GM19467 (cell line): ENCODE measurements at regions not wholly inside any gene's neighbourhood (a gene's known extent, or its start where the extent isn't known, plus 50 kb on each side); places are given as distances from the start of the nearest gene placed in this dataset.

ENCODE experiments used
- ATAC-seq: cut with Tn5 transposase; IDR thresholded peaks from one replicate; pipeline ENCODE4 v1.9.1; 2021; ENCODE audit warnings: mild to moderate bottlenecking, moderate library complexity; ENCODE audit not compliant: unreplicated experiment

DNA sequence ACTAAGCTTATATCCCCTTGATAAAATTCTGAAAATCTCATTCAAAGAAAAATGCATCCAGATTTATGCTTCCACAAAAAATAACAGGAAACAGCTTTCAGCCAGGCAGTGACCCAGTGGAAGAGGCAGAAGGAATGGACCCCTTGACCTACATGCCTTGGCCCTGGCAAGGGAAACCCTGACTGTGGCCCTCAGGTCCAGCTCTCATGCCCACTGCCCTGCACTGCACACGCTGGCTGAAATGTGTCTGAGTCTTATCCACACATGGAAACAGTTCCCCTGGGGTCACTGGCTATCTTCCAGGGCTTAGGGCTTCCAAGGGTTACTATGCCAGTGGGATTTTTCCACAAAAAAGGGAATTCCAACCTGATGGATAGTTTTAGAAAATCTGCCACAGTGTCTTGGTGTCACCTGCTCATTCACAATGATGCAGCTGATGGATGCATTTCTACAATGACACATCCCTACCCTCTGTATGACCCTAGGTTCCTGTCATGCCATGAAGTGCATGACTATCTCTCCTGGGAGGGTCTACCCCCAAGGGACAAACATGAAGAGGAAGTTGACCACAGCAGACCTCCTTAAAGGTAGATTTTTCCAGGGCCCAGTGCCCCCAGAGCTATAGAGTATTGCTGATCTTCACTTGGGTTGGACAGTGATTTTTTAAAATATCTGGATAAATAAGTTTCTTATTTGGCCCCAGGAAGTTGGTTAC lies 121.9 kb upstream of the CD93 start:
- no peak for ATAC-seq

DNA sequence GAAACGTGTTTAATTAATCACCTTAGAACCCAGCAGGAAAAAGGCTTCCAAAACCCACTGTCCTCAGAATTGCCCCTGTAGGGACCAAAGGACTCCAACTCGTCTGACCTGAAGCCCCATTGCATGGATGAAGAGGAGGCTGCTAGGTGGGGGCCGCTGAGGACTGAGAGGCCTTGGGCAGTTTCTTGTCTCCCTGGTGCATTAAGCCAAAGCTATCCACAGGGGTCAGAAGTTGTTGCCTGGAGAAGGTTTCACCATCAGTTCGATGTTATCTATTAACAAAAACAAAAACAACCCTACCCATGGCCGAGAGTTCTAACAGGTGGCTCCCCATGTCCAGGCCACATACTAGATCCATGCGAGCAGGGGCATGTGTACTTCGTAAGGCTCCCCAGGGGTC lies 120.9 kb upstream of the CD93 start:
- no peak for ATAC-seq

DNA sequence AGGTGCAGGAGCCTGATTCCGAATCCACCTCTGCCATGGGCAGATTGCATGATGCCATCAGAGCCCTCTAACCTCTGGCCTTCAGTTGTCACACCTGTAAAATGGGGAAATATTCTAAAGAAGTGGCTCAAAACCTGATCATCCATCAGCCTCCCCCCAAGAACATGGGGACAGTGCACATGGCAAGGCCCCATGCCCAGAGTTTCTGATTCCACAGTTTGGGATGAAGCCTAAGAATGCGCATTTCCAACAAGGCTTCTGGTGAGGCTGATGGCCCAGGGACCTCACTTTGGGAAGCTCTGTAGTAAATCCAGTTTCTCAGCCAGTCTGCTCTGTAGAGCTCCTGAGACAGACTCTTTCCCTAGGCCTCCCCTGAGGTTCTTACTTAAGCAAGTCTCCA lies 119.9 kb upstream of the CD93 start:
- ATAC-seq = no peak

DNA sequence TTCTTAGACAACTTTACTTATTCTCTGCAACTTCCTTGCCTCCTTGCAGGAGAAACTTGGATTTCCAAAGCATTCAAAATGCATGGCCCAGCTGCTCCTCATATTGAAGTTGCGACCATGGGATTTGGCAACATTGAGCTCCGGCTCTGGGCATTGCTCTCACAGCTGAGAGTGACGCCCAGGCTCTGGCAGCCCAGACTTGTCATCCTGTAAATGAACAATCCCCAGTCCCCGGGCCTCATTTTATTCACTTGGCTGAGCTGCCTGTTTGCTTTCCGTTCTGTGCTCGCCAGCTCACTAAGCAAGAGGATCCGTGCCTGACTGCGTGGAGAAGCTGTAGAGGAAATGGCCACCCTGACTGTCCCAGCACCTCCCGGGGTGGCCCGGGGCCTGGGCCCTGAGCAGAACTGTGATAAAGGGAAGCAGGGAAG lies 119.5 kb upstream of the CD93 start:
- ATAC-seq = no peak

DNA sequence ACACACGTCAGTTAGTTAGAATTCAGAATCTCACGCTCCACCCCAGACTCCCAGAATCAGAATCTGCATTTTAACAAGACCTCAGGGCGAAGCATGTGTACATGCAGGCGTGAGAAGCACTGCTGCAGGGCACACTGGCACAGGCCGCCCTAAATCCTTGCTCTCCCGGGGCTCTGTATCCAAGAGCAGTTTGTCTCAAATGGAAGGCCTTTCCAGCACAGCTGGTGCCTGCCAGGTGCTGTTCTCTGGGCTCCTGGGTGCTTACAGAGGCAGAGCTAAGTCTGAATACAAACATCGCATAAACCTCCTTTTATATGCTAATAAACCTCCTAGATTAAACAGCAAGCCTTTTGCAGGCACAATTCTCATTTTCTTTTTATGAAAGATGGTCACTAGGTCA lies 119.1 kb upstream of the CD93 start:
- ATAC-seq = no peak

DNA sequence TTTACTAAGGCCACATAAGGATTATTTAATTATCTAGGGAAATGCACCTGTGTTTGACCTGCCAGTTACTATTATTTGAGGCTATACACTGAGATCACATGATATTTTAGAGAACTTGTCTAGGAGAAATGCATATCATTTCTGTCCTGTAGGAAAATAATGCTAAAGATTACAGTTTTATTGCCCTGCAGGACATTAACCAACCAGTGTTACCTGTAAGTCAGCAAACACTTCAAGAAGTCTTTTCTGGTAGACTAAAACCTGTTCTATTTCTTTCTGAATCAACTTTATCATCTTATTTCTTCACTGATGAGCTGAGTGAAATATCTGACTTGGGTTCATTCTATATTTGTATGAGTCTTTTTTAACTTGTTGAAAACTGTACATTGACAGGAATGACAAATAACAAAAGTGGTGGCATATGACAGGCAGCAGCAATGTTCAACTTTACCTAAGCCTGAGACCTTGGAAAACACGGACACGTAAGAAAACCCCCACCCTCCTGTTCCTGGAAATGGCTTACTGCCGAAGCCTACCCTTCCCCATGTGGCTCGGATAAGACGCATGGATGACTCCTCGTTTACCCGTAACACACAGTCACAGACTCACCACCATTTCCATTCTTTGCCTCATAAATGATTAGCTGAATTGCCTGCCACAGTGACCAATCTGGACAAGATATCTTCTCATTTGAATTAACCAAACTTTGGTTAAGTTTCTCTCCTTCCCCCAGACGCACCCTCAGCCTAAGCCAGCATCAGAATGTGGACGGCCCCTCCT lies 118.0 kb upstream of the CD93 start:
- no peak for ATAC-seq

DNA sequence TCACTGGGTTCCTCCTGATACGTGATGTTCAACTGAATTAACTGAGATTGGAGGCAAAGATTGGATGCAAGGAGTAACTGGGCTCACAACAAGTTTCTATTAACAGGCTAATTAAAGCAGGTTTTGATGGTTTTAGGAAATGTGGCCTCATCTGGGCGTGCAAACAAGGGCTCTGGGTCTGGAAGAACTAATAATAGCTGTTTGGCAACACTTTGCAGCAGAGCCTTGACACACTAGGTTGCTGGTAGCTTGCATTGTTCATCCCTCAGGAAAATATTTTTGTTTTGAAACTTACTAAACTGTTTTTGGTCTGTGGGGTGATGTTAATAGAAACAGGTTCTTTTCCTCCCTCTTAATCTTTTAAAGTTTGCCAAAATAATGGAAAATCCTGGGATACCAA lies 117.2 kb upstream of the CD93 start:
- ATAC-seq = no peak

DNA sequence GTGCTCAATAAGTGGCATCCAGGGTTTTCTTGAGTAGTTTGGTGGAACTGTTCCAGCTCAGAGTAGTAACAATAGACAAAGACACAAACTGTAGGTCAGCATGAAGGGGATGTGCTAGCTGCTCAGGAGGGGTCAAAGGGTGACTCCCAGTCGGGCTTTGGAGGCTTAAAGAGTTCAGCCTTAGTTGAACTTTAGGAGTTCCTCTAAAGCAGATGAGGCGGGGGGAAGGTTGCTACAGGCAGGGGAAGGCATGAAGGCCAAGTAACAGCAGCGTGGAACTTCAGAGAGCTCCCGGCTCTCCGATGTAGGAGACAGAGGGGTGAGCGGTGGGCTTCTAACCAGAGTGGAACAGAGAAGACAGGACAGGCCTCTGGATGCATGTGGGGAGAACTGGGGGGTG lies 115.5 kb upstream of the CD93 start:
- ATAC-seq = no peak

DNA sequence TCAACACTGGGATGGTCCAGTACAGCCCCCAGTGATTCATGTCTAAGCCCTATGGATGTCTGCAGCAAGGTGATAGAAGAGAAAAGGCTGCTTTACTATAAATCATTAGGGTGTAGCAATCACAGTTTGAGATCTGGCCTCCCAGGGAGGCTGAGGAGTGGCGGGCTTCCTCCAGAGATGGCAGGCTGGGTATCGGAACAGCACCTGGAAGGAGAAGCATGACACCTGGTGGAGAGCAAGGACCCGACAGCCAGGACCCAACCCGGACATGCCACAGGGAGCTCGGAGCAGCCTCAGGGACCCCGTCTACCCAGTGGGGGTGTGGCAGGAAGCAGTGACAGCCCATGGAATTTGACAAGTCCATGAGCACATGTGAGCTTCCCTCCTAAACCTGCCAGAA lies 114.8 kb upstream of the CD93 start:
- ATAC-seq = no peak

DNA sequence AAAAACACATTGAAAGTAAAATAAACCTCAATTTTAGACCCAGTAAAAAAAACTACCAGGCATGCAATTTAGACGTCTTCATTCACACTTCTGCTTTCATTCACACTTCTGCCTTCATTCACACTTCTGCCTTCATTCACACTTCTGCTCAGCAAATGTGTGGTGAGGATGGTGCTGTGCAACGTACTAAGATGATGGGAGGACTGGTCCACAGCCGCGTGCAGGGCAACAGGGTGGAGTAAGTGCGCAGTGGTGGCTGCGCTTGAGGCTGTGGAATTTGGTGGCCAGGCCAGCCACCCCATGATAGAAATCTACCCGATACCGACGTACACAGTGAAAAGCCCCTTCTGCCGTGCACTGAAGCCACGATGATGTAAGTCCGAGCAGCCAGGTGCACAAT lies 114.3 kb upstream of the CD93 start:
- no peak for ATAC-seq

DNA sequence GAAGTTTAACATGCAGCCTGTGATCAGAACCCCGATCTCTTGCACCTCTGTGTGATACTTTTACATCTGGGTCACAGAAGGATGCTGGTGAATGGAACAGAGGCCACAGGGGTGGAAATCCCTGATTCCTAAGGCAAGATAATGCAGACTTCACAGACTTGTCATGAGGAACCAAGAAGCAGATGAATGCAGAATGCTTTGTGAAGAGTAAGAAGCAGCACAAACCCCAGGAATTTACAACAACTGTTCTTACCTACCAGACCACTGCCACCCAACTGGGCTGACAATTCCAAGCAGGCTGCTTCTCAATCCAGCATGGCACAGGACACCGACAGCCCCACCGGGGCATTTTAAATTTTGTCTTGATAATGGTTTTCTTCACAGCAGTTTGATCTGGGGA lies 113.2 kb upstream of the CD93 start:
- ATAC-seq = no peak

DNA sequence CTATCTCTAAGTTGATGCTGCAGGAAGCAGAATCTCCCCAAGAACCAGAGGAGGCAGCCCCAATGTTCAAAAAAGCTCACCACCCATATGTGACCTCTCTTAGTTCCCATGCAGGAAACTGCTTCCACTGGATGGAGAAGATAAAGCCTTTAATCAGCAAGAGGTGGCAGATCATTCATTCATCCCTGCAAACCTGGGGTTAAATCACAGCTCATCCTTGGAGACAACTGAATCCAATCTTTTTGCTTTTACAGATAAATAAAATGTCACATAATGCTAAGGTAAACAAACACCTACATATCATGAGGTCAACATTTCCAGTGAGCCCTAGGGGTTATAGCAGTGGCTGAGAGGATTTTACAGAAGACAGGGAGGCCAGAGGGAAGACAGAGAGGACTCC lies 112.7 kb upstream of the CD93 start:
- no peak for ATAC-seq

DNA sequence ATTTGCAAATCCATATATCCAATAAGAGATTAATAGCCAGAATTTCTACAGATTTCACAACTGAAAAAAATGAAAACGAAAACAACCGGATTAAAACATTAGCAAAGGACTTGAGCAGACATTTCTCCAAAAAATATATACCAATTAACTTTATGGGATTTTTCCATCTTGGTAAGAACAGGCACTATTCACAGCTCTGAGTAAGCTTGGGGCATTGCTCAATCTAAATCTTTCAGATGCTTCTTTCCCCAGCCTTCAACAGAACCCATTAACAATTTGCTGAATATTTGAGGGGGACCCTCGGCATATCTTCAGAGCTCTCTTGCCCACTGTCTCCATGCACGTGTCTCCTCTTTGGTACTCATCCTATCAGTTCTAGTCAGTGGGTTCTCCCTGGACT lies 111.7 kb upstream of the CD93 start:
- no peak for ATAC-seq

DNA sequence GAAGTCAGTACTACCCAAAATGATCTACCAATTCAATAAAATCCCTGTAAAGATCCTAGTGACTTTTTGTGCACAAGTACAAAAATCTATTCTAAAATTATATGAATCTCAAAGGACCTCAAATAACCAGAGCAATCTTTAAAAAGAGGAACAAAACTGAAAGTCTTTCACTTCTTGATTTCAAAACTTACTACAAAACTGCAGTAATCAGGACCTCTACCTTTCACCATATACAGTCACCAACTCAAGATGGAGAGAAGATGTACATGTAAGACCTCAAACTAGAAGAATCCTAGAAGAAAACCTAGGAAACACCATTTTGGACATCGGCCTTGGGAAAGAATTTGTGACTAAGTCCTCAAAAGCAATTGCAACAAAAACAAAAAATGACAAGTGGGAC lies 109.5 kb upstream of the CD93 start:
- no peak for ATAC-seq

DNA sequence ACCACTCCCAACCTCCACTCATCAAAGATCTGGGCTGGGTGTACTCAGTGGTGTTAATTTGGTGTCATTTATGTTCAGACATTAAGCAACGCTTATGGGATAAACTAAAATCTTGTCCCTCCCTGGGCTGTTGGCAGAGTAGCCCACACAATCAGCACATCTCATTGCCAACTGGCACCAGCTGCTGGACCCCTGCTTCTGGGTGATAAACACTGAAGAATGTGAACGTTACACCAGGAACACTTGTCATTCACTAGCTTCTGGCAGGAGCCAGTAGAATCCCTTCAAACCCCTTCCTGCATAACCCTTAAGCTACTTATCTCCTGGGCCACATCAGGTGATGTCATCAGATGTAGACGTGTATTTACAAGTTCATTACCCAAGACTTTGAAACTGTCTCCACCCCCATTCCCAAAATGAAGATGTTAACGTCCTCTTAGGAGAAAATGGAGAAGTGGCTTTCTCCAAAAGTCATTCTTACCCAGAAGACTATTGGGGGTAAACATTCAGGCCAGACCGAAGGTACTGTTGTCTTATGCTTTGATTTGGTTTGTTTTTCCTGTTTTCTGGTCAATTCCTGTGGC lies 107.8 kb upstream of the CD93 start:
- no peak for ATAC-seq

DNA sequence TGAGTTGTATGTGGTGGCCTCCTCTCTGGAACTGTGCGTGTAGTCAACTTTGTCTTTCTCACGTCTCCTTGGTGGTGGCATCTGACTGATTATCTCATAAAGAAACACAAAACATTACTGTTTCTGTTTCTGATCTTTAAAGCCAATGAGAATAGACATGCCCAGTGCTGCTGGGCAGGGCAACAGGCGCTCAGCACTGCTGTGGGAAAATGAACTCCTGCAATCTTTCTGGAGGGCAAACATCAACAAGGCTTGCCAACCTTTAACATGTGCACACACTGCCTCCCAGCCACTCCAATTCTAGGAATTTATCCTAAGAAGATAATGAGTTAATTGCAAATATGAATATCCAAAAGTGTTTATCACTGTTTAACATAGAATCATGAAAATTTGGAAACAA lies 106.3 kb upstream of the CD93 start:
- no peak for ATAC-seq

DNA sequence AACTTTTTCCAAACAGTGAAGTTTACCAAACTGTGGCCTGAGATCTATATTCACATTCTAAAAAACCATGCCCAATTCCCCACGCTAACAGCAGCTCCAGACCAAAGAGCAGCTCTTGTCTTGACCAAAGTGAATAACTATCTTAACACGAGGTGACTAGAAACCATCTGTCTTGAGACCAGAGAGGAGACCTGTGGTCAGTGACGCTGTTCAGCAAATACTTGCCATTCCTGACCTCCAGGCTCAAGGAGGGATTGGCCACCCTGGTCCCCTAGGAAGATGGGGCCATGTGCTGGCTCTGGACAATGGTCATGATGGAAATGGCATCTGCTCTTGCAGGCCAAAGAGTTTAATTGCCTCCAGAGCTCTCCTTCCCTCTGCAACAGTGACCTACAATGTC lies 104.4 kb upstream of the CD93 start:
- ATAC-seq = no peak

DNA sequence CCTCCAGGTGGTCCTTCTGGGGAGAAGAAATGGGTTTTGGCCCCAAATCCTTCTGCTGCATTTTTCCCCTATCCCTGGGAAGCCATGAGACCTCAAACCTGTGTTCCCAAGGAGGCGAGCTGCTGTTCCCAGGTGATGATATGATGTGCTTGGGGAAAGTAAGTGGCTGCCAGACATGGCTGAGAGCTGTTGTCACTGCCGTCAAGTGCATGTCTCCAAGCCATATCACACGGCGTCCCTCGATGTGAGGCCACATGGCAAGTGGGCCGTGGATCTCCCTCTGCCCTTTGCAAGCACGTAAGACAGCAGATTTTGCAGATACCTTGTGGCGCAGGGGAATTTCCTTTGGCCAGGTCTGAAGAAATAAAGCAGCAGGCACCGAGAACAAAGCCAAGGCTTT lies 103.7 kb upstream of the CD93 start:
- ATAC-seq = no peak

DNA sequence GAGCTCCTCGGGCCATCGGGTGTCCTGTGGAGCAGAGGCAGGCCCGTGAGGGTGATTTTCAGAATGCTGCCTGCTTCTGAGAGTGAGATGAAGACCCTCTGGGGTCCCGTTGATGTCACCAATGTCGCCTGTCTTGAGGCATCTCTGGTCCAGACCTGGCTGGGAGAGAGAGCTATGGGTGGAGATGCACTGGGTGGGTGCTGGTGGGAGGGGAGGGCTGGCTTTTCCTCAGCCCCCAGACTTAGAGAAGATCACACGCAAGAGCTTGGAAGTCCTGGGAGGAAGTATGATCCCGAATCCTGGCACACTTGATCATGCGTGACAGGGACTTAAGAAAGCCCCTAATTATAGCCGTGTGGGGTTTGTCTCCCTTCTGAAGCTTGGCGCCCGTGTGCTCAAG lies 103.2 kb upstream of the CD93 start:
- no peak for ATAC-seq

DNA sequence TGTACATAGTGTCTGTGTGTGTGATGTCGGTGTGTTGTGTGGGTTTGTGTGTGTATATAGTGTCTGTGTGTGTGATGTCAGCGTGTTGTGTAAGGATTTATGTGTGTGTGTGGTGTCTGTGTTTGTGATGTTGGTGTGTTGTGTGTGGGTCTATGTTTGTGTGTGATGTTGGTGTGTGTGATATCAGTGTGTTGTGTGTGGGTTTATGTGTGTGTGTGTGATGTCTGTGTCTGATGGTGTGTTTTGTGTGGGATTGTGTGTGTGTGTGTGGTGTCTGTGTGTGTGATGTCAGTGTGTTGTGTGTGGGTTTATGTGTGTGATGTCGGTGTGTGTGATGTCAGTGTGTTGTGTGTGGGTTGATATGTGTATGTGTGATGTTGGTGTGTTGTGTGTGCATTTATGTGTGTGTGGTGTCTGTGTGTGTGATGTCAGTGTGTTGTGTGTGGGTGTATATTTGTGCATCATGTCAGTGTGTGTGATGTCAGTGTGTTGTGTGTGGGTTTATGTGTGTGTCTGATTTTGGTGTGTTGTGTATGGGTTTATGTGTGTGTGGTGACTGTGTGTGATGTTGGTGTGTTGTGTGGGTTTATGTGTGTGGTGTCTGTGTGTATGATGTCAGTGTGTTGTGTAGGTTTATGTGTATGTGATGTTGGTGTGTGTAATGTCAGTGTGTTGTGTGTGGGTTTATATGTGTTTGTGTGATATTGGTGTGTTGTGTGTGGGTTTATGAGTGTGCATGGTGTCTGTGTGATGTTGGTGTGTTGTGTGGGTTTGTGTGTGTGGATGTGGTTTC lies 102.4 kb upstream of the CD93 start:
- ATAC-seq = no peak

DNA sequence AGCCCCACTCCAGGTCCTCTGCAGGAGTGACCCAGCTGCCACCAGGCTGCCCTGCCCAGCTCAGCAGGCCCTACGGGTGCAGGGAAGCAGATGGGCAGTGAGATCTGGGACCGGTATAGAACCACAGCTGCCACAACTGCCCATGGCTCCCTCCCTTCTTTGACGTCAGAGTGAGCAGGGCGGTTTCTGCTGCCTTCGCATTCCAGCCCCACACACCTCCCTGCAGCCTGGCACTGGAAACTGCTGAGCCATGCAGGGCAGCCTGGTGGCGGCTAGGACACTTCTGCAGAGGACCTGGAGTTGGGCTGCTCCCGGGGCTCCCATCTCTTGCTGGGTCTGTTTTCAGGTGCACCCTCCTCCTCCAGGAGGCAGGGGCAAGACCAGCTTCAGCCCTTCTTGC lies 101.6 kb upstream of the CD93 start:
- ATAC-seq = no peak

DNA sequence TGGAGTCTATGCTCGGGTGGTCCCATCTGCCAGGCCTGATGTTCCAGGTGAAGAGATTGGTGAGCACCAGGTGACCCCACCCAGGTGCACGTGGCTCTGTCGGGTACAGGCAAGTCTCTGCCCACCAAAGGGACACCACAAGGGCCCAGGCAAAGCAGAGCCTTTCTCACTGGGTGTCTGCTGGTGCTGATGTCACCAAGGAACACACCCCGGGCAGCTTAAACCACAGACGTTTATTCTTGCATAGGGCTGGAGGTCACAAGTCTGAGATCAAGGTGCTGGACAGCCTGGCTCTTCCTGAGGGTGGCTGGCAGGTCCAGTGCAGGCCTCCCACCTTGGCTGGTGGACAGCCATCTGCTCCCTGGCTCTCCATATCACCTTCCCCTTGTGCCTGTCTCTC lies 100.7 kb upstream of the CD93 start:
- ATAC-seq = no peak
